ENCODE measurements at regions not wholly inside any gene's neighbourhood (a gene's known extent, or its start where the extent isn't known, plus 50 kb on each side); places are given as distances from the start of the nearest gene placed in this dataset.
A peak's percentile ranks its signal among the peaks of the same experiment; 100 is the strongest.
"Not testable (repeated sequence)": the region's sequence is repeated elsewhere in the genome, so short reads cannot be mapped to it uniquely, and the experiment has no call there.

- POLR2A ChIA-PET: no interaction called here
- no peaks in the 10 kb centered on the region for H3K9me3 Mint-ChIP-seq
- no peak for DNase-seq
- peaks cover 12% of the 10 kb centered on the region for H3K27me3 Mint-ChIP-seq
- H3K36me3 Mint-ChIP-seq: no peaks in the 10 kb centered on the region
- H3K4me3 Mint-ChIP-seq: no peak overlapping the region
- no peak for ATAC-seq (ENCODE audit: low read depth)
- peaks cover 13% of the 10 kb centered on the region for H3K4me1 Mint-ChIP-seq
- no peak overlapping the region for H3K27ac Mint-ChIP-seq
These were observed 80.0 kb upstream of the HNF1B start for GRCh38 chr17:37824534-37825485.

GRCh38 chr17:37823996-37824395, 79.1 kb upstream of the HNF1B start:
- Mint-ChIP-seq H3K9me3 (no peaks in the 10 kb centered on the region), H3K4me3 (no peak overlapping the region), H3K36me3 (no peaks in the 10 kb centered on the region), H3K27me3 (peaks cover 12% of the 10 kb centered on the region), H3K4me1 (peaks cover 13% of the 10 kb centered on the region), H3K27ac (no peak overlapping the region)
- DNase-seq (no peak), ATAC-seq (ENCODE audit: low read depth) (no peak)
- POLR2A ChIA-PET: no interaction called here

- H3K4me3 Mint-ChIP-seq: no peak overlapping the region
- DNase-seq (no peak), ATAC-seq (ENCODE audit: low read depth) (no peak)
- peaks cover 6% of the 10 kb centered on the region for H3K27me3 Mint-ChIP-seq
- POLR2A ChIA-PET: no interaction called here
- no peaks in the 10 kb centered on the region for H3K9me3 Mint-ChIP-seq
- H3K4me1 Mint-ChIP-seq: peaks cover 14% of the 10 kb centered on the region
- no peak overlapping the region for H3K27ac Mint-ChIP-seq
- H3K36me3 Mint-ChIP-seq: no peaks in the 10 kb centered on the region
These were observed 76.3 kb upstream of the HNF1B start for GRCh38 chr17:37820995-37821713.

DNA sequence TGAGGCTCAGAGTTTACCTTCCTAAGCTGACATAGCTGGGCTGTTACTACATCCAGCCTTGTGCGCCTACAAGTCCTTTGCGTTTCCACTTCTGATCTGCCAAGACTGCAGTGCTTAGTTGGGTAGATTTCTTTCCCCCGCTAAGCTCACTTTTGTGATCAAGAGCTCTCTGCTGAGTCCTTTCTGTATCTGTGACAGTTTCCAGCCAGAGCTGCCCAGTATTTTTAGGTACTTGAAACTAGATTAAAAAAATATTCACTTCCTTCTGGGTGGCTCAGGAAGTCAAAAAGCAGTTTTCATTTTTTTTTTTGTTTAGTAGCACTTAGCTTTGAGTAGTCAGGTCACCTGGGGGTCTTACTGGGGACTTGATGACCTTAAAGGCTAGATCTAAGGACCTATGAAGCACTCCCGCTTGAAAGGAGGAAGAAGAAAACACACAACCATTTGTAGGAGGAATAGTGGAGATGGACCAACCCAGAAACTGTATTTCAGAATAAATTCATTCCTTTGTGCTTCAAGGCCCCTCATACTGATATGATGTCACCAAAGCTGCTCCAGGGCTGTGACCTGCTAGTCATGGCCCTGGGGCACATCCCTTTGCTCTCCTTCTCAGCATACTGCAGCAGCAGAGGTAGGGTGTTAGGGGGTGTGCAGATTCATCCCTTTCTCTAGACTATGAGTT, 75.6 kb upstream of the HNF1B start:
- POLR2A ChIA-PET: no interaction called here
- DNase-seq (no peak), ATAC-seq (ENCODE audit: low read depth) (peak; percentile 45)
- peaks cover 19% of the 10 kb centered on the region for H3K4me1 Mint-ChIP-seq
- H3K27me3 Mint-ChIP-seq: peaks cover 6% of the 10 kb centered on the region
- no peaks in the 10 kb centered on the region for H3K36me3 Mint-ChIP-seq
- no peaks in the 10 kb centered on the region for H3K9me3 Mint-ChIP-seq
- H3K4me3 Mint-ChIP-seq: no peak overlapping the region
- H3K27ac Mint-ChIP-seq: no peak overlapping the region

DNA sequence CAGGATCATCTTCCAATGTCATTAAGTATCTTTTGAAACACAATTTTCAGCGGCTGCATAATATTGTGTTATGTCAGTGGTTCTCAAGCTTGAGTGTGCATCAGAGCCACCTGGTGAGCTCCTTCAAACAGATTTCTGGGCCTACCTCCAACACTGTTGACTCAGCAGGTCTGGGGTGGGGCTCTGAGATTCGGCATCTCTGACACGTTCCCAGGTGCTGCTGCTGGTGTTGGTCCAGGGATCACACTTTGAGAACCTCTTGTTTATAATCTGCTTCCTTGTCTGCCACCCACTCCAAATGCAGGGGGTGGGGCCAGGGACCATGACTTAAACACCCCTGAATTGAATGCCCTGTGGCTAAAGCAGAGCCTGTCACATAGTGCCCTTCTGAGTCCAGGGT, 73.8 kb upstream of the HNF1B start:
- H3K4me1 Mint-ChIP-seq: peaks cover 20% of the 10 kb centered on the region
- no peaks in the 10 kb centered on the region for H3K36me3 Mint-ChIP-seq
- H3K27ac Mint-ChIP-seq: no peak overlapping the region
- ATAC-seq (ENCODE audit: low read depth) (no peak), DNase-seq (no peak)
- no peaks in the 10 kb centered on the region for H3K9me3 Mint-ChIP-seq
- H3K27me3 Mint-ChIP-seq: peaks cover 12% of the 10 kb centered on the region
- POLR2A ChIA-PET: no interaction called here
- H3K4me3 Mint-ChIP-seq: no peak overlapping the region

DNA sequence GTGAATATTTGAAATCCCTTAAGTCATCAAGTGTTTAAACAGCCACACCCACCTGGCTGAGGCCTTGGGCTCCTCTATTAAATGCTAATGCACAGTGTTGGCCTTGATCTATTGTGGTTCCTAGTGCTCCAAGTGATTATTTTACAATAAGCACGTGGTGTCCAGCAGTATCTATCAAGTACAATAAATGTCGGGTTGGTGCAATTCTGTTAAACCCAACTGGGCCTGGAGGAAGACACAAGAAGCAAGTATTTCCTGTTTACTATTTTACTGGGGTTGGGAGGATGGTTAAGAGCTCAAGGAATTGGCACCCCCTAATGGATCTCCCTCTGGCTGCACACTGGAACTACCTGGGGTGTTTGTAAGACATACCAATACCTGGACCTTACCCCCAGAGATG, 72.1 kb upstream of the HNF1B start:
- H3K4me1 Mint-ChIP-seq: peaks cover 20% of the 10 kb centered on the region
- peaks cover 21% of the 10 kb centered on the region for H3K27me3 Mint-ChIP-seq
- POLR2A ChIA-PET: interaction anchor here (0.7 kb wide), 1 partner anchor 458 kb away, joined by 3 read pairs; no protein-coding TSS in a partner anchor
- no peaks in the 10 kb centered on the region for H3K36me3 Mint-ChIP-seq
- H3K9me3 Mint-ChIP-seq: no peaks in the 10 kb centered on the region
- ATAC-seq (ENCODE audit: low read depth) (no peak), DNase-seq (no peak)
- H3K27ac Mint-ChIP-seq: no peak overlapping the region
- H3K4me3 Mint-ChIP-seq: no peak overlapping the region

- POLR2A ChIA-PET: no interaction called here
- ATAC-seq (ENCODE audit: low read depth) (no peak), DNase-seq (no peak)
- no peak overlapping the region for H3K27ac Mint-ChIP-seq
- peaks cover 16% of the 10 kb centered on the region for H3K4me1 Mint-ChIP-seq
- no peaks in the 10 kb centered on the region for H3K9me3 Mint-ChIP-seq
- no peaks in the 10 kb centered on the region for H3K36me3 Mint-ChIP-seq
- peaks cover 27% of the 10 kb centered on the region for H3K27me3 Mint-ChIP-seq
- H3K4me3 Mint-ChIP-seq: no peak overlapping the region
These were observed 70.7 kb upstream of the HNF1B start for GRCh38 chr17:37815536-37815935.

DNA sequence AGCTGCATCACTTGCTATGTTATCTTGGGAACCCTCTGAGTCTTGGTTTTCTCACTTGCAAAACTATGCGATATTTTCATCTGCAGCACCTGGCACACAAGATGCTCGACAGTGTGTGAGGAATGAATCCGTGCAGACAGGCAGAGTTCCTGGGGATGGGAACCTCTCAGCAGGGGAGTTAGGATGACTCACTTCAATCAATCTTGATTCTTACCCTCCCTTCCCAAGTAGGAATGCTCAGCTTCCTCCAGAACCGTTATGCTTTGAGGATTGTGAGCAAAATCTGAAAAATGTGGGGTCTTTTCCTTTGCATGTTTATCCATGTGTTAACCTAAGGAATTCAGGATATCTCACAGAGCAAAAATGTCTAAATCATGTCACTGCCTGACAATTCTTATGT, 68.9 kb upstream of the HNF1B start:
- POLR2A ChIA-PET: no interaction called here

GRCh38 chr17:37808846-37809245, 64.0 kb upstream of the HNF1B start:
- H3K27ac Mint-ChIP-seq; H3K4me3 Mint-ChIP-seq; POLR2A ChIA-PET; H3K36me3 Mint-ChIP-seq; DNase-seq; H3K9me3 Mint-ChIP-seq; H3K4me1 Mint-ChIP-seq; ATAC-seq (ENCODE audit: low read depth): not testable (repeated sequence)
- H3K27me3 Mint-ChIP-seq: peaks cover 33% of the 10 kb centered on the region

More for the DNA sequence above, 68.9 kb upstream of the HNF1B start:
- DNase-seq: no peak
- Mint-ChIP-seq H3K27me3 (peaks cover 29% of the 10 kb centered on the region), H3K4me3 (no peak overlapping the region), H3K9me3 (no peaks in the 10 kb centered on the region), H3K4me1 (peaks cover 10% of the 10 kb centered on the region), H3K36me3 (no peaks in the 10 kb centered on the region), H3K27ac (no peak overlapping the region)
- ATAC-seq (ENCODE audit: low read depth): no peak

DNA sequence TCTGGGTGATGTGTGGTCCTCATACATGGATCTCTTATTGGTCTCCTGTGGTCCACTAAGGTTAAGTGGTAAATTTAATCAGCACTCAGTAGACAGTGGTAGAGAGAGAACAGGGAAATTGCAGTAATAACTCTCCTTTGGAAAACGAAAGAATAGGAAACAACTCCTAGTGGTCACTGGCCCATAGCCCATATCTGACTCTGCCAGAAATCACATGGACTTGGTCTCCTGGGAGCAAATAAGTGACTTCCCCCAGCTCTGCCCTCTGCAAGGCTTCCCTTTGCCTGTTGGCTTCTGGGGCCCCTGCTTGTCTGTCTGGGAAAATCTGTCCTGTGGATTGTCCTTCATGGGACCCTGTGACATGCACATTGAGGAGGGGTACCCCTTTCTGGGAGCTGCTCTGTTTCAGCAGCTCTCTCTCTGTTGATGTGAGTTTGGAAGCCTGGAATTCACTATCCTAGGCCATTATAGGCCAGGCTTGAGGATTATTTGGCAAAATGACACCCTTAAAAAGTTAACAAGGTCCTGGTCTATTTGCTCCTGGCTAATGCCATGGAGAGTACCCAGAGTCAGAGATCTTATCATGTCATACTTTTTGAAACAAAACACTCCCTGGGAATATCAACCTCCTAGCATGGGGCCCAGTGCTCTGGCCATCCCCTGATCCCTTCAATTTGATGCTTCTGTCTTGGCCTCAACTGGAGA, 58.0 kb upstream of the HNF1B start:
- no peak overlapping the region for H3K4me3 Mint-ChIP-seq
- no peaks in the 10 kb centered on the region for H3K36me3 Mint-ChIP-seq
- peaks cover 30% of the 10 kb centered on the region for H3K27me3 Mint-ChIP-seq
- H3K27ac Mint-ChIP-seq: no peak overlapping the region
- POLR2A ChIA-PET: no interaction called here
- ATAC-seq (ENCODE audit: low read depth) (no peak), DNase-seq (no peak)
- H3K9me3 Mint-ChIP-seq: no peaks in the 10 kb centered on the region
- H3K4me1 Mint-ChIP-seq: peaks cover 5% of the 10 kb centered on the region

DNA sequence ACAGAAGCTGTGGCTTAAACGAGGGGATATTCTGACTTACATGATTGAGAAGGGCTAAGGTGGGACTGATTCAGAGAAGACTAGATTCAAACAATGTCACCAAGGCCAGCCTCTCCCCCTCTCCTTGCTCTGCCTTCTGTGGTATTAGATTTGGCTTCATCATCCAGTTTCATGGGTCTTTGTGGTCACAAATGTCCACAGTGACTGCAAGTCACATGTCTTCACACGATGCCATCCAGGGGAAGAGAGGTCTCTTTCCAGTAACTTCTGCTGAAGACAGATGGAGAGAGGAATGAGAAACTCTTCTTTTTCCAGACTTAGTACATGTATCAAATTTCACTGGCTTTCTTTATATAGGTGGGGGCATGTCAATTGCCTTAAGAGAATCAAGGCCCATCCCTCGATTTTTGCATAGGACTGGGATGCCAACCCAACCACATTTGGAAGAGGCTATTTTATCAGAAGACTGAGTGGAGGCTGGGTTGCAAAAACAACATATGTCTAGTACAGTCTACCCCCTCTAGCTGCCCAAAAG, 57.3 kb upstream of the HNF1B start:
- Mint-ChIP-seq H3K4me3 (no peak overlapping the region), H3K27ac (no peak overlapping the region), H3K9me3 (no peaks in the 10 kb centered on the region), H3K36me3 (no peaks in the 10 kb centered on the region), H3K4me1 (peaks cover 5% of the 10 kb centered on the region), H3K27me3 (peaks cover 30% of the 10 kb centered on the region)
- no peak for DNase-seq
- no peak for ATAC-seq (ENCODE audit: low read depth)
- POLR2A ChIA-PET: no interaction called here

DNA sequence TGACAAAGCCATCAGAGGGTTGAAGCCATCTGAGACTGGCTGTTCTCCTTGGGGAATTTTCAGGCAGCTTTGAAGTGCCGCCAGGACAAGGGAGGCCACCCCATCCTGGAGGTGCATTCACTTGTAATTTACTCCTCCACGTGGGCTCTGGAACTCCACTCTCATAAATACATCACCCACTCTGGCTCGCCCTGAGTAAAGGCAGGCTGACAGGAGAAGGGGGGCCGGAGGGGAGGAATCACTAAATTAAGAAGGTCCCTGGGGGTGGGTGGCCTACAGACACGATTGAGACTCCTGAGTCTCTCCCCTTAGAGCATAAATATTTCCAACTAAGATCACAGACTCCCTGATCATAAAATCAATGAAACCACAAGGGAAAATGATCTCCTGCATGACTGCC, 56.3 kb upstream of the HNF1B start:
- no peaks in the 10 kb centered on the region for H3K9me3 Mint-ChIP-seq
- H3K36me3 Mint-ChIP-seq: no peaks in the 10 kb centered on the region
- no peak for ATAC-seq (ENCODE audit: low read depth)
- H3K4me1 Mint-ChIP-seq: peaks cover 5% of the 10 kb centered on the region
- H3K4me3 Mint-ChIP-seq: no peak overlapping the region
- POLR2A ChIA-PET: no interaction called here
- peaks cover 30% of the 10 kb centered on the region for H3K27me3 Mint-ChIP-seq
- no peak for DNase-seq
- H3K27ac Mint-ChIP-seq: no peak overlapping the region

GRCh38 chr17:37797206-37797605, 52.3 kb upstream of the HNF1B start:
- DNase-seq: no peak
- Mint-ChIP-seq H3K27me3 (peaks cover 25% of the 10 kb centered on the region), H3K9me3 (no peaks in the 10 kb centered on the region), H3K27ac (no peak overlapping the region), H3K4me3 (no peak overlapping the region), H3K36me3 (no peaks in the 10 kb centered on the region), H3K4me1 (peaks cover 5% of the 10 kb centered on the region)
- POLR2A ChIA-PET: no interaction called here
- ATAC-seq (ENCODE audit: low read depth): no peak

All from activated naive CD8-positive, alpha-beta T cell treated with anti-CD3 and anti-CD28 coated beads, Interleukin-2, amount 10 ng/mL, durations not matched to agents 7 days and 5 days (primary cell).